ENCODE measurements at regions not wholly inside any gene's neighbourhood (a gene's known extent, or its start where the extent isn't known, plus 50 kb on each side); places are given as distances from the start of the nearest gene placed in this dataset. TPM values are rescaled to one million over a fixed set of nuclear protein-coding genes. Genes with fewer than 3 reads are reported as not detected.

- DNase-seq (ENCODE audit: low spot score, unreplicated experiment) = no peak
- no peaks in the 10 kb centered on the region for H3K27me3 Mint-ChIP-seq
- H3K36me3 Mint-ChIP-seq (ENCODE audit: insufficient read depth) = peaks cover 2% of the 10 kb centered on the region
- H3K9me3 Mint-ChIP-seq (ENCODE audit: low read depth) = peaks cover 53% of the 10 kb centered on the region
- H3K27ac Mint-ChIP-seq = no peak overlapping the region
- TF ChIP-seq, protein P1, sequence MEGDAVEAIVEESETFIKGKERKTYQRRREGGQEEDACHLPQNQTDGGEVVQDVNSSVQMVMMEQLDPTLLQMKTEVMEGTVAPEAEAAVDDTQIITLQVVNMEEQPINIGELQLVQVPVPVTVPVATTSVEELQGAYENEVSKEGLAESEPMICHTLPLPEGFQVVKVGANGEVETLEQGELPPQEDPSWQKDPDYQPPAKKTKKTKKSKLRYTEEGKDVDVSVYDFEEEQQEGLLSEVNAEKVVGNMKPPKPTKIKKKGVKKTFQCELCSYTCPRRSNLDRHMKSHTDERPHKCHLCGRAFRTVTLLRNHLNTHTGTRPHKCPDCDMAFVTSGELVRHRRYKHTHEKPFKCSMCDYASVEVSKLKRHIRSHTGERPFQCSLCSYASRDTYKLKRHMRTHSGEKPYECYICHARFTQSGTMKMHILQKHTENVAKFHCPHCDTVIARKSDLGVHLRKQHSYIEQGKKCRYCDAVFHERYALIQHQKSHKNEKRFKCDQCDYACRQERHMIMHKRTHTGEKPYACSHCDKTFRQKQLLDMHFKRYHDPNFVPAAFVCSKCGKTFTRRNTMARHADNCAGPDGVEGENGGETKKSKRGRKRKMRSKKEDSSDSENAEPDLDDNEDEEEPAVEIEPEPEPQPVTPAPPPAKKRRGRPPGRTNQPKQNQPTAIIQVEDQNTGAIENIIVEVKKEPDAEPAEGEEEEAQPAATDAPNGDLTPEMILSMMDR (IDR thresholded peaks at IDR 0.05; ENCODE audit: unreplicated experiment) = no peak
- no peak overlapping the region for H3K4me3 Mint-ChIP-seq (ENCODE audit: low read depth)
- no peaks in the 10 kb centered on the region for H3K4me1 Mint-ChIP-seq (ENCODE audit: low read depth)
Observed at GRCh38 chr14:106875503-106875902, 1349.1 kb downstream of the TMEM121 start.

GRCh38 chr14:106876711-106877110, 1350.3 kb downstream of the TMEM121 start:
- no peak for DNase-seq (ENCODE audit: low spot score, unreplicated experiment)
- H3K27me3 Mint-ChIP-seq = no peaks in the 10 kb centered on the region
- no peaks in the 10 kb centered on the region for H3K4me1 Mint-ChIP-seq (ENCODE audit: low read depth)
- no peak overlapping the region for H3K27ac Mint-ChIP-seq
- H3K36me3 Mint-ChIP-seq (ENCODE audit: insufficient read depth) = peaks cover 2% of the 10 kb centered on the region
- H3K9me3 Mint-ChIP-seq (ENCODE audit: low read depth) = peaks cover 55% of the 10 kb centered on the region
- H3K4me3 Mint-ChIP-seq (ENCODE audit: low read depth) = no peak overlapping the region
- TF ChIP-seq, protein P1 (IDR thresholded peaks at IDR 0.05; ENCODE audit: unreplicated experiment) = no peak

- Mint-ChIP-seq H3K4me3 (ENCODE audit: low read depth) (no peak overlapping the region), H3K9me3 (ENCODE audit: low read depth) (peaks cover 53% of the 10 kb centered on the region), H3K36me3 (ENCODE audit: insufficient read depth) (peaks cover 2% of the 10 kb centered on the region), H3K27me3 (no peaks in the 10 kb centered on the region), H3K27ac (no peak overlapping the region), H3K4me1 (ENCODE audit: low read depth) (no peaks in the 10 kb centered on the region)
- no peak for DNase-seq (ENCODE audit: low spot score, unreplicated experiment)
- TF ChIP-seq, protein P1 (IDR thresholded peaks at IDR 0.05; ENCODE audit: unreplicated experiment) = no peak
Observed at GRCh38 chr14:106877517-106877916, 1351.1 kb downstream of the TMEM121 start.

DNA sequence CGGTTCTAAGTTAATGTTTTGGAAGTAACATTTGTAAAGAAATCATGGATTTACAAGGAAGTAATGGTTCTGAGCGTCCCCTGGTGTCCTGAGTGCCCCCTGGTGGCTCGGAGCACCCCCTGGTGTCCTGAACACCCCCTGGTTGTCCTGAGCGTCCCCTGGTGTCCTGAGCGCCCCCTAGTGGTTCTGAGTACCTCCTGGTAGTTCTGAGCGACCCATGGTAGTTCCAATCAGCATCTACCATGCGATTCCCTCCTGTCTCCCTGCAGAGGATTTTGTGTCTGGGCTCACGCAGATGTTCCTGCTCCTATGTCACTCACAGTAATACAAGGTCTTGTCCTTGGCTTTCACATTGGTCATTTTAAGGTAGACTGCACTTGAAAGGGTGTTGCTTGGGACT, 1352.9 kb downstream of the TMEM121 start:
- no peak for DNase-seq (ENCODE audit: low spot score, unreplicated experiment)
- H3K36me3 Mint-ChIP-seq (ENCODE audit: insufficient read depth) = peaks cover 2% of the 10 kb centered on the region
- no peaks in the 10 kb centered on the region for H3K4me1 Mint-ChIP-seq (ENCODE audit: low read depth)
- TF ChIP-seq, protein P1 (IDR thresholded peaks at IDR 0.05; ENCODE audit: unreplicated experiment) = no peak
- H3K9me3 Mint-ChIP-seq (ENCODE audit: low read depth) = peaks cover 47% of the 10 kb centered on the region
- no peak overlapping the region for H3K4me3 Mint-ChIP-seq (ENCODE audit: low read depth)
- H3K27ac Mint-ChIP-seq = no peak overlapping the region
- no peaks in the 10 kb centered on the region for H3K27me3 Mint-ChIP-seq

- H3K27me3 Mint-ChIP-seq = no peaks in the 10 kb centered on the region
- no peak overlapping the region for H3K27ac Mint-ChIP-seq
- no peaks in the 10 kb centered on the region for H3K4me1 Mint-ChIP-seq (ENCODE audit: low read depth)
- H3K36me3 Mint-ChIP-seq (ENCODE audit: insufficient read depth) = no peaks in the 10 kb centered on the region
- TF ChIP-seq, protein P1 (IDR thresholded peaks at IDR 0.05; ENCODE audit: unreplicated experiment) = peak; percentile 24
- H3K9me3 Mint-ChIP-seq (ENCODE audit: low read depth) = peaks cover 24% of the 10 kb centered on the region
- H3K4me3 Mint-ChIP-seq (ENCODE audit: low read depth) = no peak overlapping the region
- no peak for DNase-seq (ENCODE audit: low spot score, unreplicated experiment)
Observed at GRCh38 chr14:106883218-106883692, 1356.9 kb downstream of the TMEM121 start.

Small RNA genes lying in the stretch of these regions (microRNA-seq; reads per million reads assigned to microRNA genes)
- gene MIR4507 (ENCODE audit: borderline number of aligned reads, unreplicated experiment) (not detected), gene MIR4537 (ENCODE audit: borderline number of aligned reads, unreplicated experiment) (not detected), gene MIR4538 (ENCODE audit: borderline number of aligned reads, unreplicated experiment) (not detected), gene MIR4539 (ENCODE audit: borderline number of aligned reads, unreplicated experiment) (not detected), gene MIR5195 (ENCODE audit: borderline number of aligned reads, unreplicated experiment) (not detected), gene MIR8071-1 (ENCODE audit: borderline number of aligned reads, unreplicated experiment) (not detected), gene MIR8071-2 (ENCODE audit: borderline number of aligned reads, unreplicated experiment) (not detected)

All from progenitor cell of endocrine pancreas (in vitro differentiated cells).